GM21390 (cell line): ENCODE measurements at regions not wholly inside any gene's neighbourhood (a gene's known extent, or its start where the extent isn't known, plus 50 kb on each side); places are given as distances from the start of the nearest gene placed in this dataset.
"Not testable (repeated sequence)": the region's sequence is repeated elsewhere in the genome, so short reads cannot be mapped to it uniquely, and the experiment has no call there.

Experiments used
- ATAC-seq: cut with Tn5 transposase; IDR thresholded peaks from one replicate; pipeline ENCODE4 v1.9.1; 2021; ENCODE audit not compliant: unreplicated experiment

DNA sequence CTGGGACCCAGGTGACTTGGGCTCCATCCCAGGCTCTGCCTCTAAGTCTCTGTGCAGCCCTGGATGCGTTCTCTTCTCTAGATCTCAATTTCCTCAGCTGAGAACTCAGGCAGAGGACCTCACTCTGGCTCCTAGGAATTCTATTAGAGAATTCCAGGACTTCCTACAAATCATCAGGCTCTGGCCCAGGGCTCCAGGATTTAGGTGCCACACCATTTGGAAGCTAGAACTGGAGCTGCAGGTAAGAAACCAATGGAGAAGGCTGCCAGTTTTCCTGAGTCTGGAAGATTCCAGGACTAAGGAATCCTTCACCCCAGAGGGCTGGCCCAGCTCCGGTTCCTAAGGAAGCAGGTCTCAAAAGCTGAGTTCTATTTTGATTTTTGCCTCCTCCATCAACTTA, 189.8 kb upstream of the CDH5 start:
- no peak for ATAC-seq

DNA sequence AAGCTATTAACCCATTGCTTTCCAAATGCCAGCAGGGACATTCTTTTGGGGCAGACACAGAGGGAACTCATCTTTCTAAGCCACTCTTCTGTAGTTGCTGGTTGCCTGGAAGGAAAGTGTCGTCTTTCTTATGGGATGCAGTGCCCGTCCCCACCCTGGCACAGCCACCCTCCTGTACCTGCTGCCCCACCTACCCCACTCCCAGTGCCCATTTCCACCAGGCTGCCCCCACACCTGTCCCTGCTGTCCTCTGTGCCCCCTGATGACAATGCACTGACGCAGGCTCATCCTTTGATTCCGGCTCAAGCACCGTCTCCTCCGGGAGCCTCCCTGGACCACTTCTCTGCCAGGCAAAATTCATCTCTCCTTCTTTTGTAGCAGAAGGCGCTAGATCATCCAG, 190.4 kb upstream of the CDH5 start:
- no peak for ATAC-seq

DNA sequence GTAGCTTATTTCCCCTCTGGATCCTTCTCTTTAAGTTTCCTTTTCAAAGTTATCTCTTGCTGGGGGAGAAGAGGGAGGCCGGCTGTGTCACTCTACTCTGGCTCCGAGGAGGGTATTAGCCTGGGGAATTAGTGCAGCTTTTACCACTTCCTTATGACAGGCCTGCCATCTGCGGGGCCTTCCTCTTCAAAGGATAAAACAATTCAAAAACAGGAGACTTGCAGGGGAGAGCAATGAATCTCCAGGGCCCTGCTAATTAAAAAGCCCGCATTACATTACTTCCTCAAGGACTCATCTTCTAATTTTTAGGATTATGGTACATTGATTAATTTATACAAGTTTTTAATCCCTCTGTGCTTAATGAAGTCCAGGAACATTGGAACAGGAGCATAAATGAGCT, 190.9 kb upstream of the CDH5 start:
- ATAC-seq: no peak

DNA sequence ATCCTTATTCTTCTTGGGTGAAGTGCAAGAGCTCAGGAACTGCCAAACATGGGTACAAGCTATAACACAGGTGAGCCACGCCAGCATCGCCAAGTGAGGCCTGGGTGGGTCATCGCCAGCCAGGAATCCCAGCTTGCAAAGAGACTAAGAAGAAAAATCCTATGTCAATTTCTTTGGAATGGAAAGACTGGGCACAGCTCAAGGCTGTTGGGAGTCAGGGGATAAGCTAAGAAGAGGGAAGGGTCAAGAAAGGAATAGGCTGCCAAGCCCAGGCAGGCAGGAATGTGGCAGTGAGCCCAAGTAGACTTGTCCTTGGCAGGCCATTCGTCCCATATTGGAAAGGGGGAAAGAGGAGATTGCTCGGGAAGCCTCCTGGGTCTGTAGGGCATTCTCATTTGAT, 191.4 kb upstream of the CDH5 start:
- no peak for ATAC-seq

DNA sequence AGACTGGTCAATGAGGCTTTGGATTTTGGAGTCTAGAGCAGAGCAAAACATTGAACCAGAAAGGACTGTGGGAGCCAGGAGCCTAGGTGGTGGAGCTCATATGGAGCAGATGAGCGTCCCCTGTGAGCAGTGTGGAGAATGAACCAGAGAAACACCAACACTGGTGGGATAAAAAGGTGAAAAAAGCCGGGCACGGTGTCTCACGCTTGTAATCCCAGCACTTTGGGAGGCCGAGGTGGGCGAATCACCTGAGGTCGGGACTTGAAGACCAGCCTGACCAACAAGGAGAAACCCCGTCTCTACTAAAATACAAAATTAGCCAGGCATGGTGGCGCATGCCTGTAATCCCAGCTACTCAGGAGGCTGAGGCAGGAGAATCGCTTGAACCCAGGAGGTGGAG, 192.7 kb upstream of the CDH5 start:
- ATAC-seq: not testable (repeated sequence)

DNA sequence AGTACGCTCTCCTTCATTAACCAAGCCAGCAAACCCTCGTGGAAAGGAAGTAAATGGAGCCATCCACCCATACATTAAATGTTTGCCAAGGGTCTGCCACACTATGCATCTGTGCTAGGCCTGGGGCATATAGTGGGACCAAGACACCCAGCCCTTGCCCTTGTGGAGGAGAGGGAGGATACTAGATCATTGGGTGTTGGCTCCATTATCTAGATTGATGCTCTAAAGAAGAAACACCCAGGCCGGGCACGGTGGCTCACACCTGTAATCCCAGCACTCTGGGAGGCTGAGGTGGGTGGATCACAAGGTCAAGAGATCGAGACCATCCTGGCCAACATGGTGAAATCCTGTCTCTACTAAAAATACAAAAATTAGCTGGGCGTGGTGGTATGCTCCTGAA, 193.3 kb upstream of the CDH5 start:
- not testable (repeated sequence) for ATAC-seq

DNA sequence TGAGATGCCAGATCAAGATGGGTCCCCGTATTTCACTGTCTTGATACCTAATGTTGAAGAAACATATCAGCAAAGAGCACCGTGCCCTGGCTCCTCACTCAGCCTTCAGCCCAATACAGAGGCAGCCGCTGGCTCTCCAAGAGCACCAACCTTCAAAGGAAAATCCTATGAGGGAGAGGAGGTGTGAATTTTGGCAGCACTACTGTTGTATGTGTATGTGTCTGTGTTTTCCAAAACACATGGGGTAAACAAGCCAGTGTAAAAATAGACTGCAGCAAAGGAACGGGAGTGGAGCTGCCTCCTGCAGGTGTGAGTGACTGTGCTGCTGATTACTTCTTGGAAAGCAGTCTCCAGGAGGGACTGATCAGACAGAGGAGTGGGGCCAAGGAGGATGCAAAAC, 194.0 kb upstream of the CDH5 start:
- no peak for ATAC-seq

DNA sequence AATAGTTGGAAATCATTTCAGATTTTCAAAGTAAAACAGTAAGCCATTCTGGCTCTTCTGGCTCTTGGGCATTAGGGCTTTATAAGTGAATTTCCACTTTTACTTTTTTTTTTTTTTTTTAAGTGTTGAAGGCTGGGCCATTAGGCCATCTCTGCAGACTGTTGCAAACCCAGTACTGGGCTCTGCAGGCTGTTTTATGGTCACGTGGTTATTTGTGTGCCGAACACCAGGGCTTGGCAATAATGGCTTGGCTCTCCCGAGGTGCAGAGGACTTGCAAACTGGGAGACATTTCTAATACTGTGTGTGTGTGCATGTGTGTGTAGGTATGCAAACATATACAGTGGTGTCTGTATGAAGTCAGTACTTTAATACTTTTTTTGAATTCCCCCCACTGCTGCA, 194.9 kb upstream of the CDH5 start:
- ATAC-seq: no peak

DNA sequence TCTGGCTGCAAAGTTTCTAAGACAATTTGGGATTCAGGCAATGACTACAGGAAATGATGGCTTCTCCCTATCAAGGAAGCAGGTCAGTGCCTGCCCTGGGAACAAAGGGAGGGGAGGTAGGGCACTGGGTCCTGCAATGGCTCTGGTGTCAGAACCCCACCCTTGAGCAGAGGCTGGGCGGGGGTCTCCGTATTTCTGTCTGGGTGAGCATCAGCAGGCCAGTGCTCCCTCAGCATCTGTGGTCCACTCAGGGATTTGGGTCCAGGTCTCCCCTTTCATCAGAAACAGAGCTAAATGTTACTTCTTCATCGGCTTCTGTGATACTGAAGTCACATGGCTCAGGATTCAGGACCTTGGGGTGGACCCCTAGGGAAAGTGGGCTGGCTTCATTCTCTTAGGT, 195.5 kb upstream of the CDH5 start:
- no peak for ATAC-seq

DNA sequence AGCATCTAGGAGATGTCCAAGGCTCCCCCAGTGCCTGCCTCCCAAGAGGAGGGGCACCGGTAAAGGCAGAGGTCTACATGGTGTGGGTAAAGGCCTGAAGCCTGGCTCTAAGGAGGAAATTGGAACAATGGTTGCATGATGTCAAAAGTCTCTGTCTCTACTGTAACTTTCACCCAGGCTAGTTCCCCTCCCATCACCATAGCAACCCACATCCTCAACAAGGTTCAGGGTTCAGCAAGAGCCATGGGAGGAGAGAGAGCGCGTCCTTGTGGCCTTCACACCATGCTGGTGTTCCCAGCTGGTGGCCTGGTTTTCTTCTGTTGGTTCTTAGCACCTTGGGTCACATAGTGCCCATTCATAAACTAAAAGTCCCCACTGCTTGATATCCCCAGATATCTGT, 196.7 kb upstream of the CDH5 start:
- ATAC-seq: no peak

DNA sequence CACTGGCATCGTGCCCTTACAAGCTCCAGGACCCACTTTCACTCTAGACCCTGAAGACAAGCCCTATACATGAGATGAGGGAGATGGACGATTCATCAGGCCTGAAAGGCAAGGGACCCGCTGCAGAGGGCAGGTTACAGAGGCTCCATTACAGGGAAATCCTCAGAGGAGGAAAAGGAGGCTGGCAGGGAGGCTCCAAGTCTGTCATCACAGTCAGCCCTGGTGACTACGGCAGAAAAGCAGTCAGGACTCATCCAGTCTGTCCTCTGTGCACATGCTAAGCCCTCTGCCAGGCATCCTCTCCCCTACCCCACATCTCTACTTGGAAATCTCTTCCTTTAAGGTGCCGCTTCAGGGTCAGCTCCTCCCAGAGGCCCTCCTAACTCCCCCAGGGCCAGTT, 197.7 kb upstream of the CDH5 start:
- ATAC-seq: no peak

DNA sequence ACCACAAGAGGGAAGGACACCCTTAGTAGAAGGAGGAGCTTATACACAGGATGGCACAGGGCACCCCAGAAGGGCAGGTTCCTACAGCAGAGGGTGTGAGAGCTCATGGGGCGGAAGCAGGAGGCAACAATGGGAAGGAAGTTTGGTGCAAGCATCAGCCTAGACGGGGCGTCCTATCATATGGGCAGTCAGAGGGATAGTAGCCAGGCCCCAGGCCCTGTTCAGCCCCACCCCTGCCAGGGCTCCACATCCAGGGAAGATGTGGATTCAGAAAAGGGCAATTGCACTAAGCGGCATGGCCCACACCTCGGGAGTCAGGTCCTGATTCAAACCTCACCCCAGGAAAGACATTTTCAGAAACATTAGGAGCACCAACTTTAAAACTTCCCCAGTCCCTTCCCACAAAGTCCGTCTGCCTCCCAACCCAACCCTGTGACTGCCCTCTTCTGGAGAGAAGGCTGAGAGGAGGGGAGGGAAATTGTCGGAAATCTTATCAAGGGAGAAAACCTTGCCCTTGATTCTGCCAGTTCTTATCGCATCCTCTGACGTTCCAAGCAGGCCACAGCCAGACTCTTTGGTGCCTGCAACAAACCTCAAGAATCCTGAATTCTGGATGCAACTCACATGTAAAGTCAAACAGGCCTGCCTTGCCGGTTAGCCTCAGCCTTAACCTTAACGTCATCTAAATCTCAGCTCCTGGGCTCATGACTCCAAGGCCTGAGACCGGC, 198.8 kb upstream of the CDH5 start:
- no peak for ATAC-seq

DNA sequence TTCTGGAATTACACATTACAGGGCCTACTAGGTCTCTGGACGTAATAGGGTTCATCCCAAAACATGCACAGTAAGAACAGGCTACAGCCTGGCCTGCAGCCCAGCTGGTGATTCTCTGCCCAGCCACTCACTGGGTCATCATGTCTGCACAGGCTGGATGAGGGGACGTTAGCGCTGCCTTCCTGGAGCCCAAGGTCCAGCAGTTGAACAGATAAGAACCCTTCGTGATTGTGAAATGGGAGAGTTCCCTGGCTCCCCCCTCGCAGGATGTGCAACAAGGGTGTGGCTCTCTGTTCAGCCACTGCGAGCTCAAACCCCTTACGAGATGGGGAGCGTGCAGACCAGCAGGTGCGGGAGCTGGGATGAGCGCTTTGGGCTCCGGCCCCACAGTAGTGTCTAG, 200.0 kb upstream of the CDH5 start:
- ATAC-seq: no peak

DNA sequence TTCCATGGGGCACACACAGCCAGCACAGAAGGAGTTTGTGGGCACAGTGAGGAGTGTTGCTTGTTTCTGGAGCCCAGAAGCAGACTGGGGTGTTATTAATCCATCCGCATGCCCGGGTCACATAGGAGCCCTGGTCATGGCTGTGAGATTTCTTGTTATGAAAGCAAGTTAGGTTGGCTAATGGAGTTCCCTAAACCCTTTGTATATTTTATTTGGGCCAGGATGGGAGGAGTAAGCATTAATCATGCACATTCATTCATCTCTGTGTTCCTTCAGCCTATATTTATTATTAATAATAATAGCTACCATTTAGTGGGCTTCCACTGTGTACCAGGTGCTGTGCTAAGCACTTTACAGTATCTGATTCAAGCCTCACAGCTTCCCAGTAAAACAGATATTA, 200.6 kb upstream of the CDH5 start:
- ATAC-seq: no peak

DNA sequence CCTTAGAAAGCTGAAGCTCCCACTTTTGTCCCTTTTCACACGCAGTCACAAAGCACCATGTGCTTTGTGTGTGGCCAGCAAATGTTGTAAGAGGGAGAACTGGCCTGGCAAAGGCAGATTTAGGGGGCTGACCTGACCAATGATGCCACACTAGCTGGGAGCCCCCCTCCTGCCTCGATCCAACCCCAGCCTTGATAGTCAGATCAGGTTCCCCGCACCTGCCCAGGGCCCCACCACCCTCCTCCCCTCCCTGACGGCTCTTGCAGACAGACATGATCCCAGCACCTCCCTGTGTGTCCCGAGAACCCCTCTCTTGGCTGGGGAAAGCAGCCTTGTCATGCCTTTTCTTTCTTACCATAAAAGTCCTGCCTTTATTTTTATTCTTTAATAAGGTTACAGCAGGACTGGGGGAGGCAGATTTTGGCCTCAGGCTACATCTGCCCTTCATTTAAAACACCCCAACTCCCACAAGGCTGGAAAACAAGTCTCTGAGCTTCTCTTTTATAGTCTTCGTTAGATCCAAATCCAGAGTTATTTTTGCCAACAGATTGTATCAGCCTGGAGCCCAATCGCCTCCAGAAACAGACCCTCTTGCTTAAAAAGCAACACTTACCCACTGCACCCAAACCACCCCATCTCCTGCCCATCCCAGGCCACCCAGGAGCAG, 201.8 kb upstream of the CDH5 start:
- no peak for ATAC-seq

DNA sequence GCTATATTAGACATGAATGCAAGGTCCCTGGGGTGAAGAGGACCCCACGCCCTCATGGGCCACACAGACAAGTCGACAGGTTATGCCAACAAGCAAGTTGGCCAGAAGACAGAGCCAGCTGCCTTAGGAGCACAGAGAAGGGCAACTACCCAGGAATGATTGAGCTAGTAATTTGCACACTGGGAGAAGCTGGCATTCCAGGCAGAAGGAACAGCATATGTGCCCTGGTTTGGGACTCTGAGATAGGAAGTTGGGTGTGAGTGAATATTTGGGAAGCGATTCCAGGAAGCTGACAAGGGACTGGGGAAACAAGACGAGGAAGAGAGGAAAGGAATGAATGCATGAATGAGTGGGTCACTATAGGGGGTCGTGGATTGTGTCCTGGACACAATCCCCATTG, 203.7 kb upstream of the CDH5 start:
- ATAC-seq: no peak

DNA sequence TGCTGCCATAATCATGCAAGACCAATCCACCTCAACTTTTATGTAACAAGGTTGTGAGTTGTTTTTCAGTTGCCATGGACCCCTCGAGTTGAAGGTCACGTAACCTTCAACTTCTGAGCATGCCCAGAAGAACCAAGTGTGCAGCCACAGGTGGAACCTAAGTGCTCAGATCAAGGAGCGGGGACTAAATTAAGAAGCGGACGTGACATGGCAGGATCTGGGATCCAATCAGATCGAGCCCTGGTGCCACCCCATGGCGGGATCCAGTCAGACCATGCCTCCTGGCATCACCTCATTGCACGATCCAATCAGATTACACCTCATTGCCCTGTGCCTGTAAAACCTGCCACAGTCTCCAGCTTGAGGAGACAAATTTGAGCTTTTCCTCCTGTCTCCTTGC, 204.5 kb upstream of the CDH5 start:
- no peak for ATAC-seq

DNA sequence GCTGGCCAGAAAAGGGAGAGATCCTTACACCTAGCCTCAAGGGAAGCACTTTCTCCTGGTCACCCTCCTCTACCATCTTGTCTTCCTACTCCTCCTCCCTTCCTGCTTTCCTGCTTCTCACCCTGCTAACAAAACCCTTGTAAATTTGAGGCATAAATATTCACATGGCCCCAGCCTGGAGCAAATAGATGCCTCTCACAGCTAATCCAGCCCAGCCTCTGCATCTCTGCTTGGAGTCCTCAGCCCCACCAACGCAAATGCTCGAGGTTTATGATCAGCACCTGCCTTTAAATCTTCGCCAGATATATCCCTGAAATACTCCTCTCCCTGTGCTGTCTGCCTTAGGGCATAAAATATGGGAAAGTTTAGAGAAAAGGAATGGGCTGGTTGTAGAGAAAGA, 205.2 kb upstream of the CDH5 start:
- ATAC-seq: no peak

DNA sequence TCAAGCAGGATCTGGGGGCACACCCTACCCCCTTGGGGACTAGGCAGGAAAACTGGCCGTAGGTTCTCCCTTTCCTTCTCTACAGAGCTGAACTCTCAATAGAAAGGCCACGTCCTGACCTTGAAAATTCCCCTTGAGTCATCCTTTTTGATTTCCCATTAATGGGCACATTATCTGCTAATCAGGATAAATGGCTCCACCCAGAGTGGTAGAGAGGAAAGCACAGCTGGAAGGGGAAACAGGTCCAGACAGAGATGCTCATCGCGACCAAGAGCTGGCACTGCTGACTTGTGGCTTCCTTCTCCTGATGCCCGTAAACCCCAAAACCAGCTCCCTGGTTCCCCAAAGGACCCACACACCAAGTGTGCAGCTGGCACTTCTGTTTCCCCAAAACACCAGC, 206.5 kb upstream of the CDH5 start:
- no peak for ATAC-seq

DNA sequence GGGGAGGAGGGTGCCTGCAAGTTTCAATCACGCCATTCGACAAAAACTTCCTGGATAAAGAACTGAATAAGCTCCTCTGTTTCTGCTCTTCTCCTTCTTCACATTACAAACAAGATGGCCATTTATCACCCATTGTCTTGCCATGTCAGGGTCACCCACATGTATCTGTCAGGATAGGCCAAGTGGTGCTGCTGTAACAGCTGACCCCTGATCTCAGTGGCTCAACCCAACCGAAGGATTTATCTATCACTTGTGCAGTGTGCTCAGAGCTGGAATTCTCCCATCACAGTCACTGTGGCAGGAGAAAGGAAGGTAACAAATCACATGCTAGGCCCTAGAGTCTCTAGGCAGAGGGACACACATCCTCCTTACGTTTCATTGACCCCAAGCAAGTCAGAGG, 210.0 kb upstream of the CDH5 start:
- ATAC-seq: no peak

DNA sequence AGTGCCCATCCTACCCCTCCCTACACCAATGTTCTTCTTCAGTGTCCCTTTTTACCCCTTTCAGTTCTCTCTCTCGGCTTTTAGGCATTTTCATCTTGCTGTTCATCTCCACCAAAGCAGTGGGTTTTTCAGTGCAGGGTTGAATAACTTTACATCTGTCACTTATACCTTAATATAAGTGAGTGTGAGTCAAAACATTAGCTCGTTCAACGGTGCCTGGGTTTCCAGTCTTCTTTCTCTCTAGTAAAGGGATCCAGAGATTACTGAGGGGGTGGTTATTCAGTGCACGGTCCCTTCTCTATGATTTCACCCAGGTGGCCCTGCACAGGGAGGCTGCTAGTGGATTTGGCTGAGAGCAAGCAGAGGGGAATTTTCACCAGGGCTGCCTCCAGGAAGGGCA, 210.6 kb upstream of the CDH5 start:
- no peak for ATAC-seq

DNA sequence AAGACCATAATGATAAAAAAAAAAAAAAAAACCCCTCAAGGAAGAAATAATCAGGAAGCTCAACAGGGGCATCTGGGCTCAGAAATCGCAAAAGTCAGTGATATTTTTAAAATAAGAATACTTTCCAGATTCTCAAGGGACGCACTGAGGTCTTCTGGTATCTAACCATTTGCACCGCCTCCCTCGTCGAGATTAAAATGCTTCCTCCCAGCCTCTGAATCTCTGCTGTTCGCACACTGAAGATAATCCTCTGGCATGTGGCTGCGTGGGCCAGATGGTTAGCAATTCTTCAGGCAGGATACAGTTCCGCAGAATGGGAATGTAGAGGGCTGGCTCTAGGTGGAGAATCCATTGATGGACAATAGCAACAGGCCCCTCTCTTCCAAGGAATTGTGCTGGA, 211.7 kb upstream of the CDH5 start:
- ATAC-seq: no peak

DNA sequence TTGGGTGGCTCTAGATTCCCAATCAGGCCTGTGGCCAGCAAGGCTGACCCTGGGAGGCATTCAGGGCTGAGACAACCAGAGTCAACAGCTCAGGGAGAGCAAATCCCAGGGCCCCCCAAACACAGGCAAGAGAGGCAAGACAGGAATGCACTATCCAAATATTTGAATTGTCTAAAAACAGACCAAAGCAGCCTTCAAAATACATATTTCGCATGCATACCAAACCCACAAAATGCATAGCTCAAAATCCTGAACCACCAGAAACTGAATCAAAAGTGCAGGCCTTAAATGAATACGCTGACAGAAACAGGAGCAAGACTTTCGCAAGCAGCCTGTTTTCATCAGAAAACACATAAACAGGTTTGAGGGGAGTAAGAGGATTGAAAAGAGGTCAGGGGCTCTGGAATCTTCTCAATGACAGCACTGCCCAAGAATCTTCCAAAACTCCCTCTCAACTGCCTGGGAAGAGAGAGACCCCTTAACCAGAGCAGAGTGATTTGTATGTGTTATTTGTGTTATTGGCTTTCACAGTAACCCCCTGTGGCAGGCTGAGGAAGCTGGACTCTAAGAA, 213.6 kb upstream of the CDH5 start:
- ATAC-seq: no peak
